ENCODE measurements at regions not wholly inside any gene's neighbourhood (a gene's known extent, or its start where the extent isn't known, plus 50 kb on each side); places are given as distances from the start of the nearest gene placed in this dataset.

DNA sequence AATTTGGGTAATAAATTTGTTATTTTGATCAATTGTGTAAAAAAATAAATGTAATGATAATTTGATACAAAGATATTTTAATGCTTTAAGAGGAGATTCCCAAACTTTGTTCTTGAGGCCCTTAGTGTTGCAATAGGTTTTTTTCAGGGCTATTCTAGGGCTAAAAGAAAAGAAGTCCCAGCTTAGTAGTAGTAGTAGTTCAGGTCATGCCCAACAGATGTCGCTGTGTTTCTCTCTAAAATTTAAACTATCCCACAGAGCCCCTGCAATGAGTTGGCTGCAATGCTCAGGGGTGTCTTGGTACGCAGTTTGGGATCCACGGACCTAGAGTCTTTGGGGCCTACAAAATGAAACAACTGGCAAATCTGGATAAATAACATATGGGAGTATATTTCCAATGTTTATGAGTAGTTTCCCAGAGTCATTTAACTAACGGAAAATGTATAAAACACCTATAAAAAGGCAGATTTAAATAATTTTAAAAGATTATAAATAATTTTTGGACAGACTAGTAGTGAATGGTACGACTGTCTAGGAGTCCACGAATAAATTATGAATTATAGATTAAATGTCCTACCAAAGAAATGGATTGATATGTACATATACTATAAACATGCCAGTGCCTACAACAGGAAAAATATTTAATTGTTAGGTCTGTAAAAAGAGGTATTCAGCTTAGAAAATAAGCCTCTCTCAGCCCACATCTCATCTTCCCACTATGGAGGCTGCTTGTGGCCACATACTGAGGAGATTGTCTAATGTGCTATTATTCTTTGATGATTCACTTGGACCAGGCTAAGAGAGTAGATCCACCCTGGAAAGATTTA lies 228.5 kb upstream of the PMFBP1 start:
- DNase-seq, result peak; percentile 31

DNA sequence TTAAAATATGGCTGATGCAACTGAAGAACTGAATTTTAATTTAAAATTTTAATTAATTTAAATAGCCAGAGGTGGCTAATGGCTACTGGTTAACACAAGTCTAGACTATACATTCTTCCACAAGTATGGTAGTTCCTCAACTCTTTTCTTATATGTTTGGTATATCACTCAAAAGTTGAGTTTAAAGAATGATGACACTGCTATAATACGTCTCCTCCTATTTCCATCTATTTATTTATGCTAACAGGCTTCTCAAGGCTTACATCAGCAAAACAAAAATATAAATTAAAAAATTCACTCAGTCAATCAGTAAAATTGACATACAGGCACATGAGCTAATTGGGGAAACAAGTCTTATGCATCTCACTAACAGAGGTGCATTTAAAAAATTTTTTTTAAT lies 227.9 kb upstream of the PMFBP1 start:
- no peak for DNase-seq

DNA sequence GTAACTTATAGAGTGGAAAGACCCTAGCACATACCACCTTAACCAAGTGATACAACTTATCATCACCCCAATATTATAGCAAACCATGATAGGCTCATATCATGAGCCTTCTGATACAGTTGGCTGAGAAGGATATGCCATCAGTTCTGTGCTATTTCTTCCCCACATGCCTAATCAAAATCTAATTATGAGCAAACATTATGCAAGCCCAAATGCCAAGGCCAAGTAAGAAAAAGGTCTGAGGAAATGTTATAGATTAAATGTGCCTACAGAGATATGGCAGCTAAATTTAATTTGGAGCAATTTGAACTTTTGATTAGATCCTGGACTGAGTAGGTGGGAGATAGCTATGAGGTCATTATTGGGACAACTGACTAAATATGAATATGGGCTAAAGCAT lies 225.9 kb upstream of the PMFBP1 start:
- DNase-seq, result no peak

DNA sequence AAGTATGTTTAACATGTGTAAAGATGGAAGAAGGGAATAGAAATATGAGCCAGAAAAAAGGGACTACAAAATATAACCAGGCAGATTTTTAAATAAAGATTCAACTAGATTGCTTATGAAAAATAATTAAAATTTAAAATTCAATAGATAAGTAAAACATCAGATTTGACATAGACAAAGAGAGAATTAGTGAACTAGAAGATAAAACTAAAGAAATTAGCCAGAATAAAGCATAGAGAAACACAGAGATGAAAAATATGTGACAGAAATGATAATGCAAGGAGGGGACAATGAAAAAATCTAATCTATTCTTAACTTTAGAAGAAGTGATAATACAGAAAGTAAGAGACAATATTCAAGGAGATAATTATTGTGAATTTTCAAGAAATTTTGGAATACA lies 222.6 kb upstream of the PMFBP1 start:
- DNase-seq, result no peak

DNA sequence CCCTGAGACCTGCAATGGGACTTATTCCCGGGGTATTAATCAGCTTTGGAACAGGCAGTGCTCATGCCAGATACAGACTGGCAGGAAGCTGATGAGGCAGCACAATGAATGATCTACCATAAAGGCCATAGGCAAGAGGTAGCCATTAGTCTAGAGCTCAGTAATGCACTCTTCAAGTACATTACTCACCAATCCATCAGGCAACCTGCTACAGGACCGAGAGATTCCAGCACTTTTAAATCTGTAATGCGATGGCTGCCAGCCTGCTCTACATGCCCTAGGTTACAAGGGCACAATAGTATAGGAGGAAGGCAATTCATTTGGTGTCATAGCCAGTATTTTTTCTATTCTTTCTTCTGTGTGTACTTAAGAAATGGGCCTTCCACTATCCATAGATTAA lies 217.8 kb upstream of the PMFBP1 start:
- no peak for DNase-seq

DNA sequence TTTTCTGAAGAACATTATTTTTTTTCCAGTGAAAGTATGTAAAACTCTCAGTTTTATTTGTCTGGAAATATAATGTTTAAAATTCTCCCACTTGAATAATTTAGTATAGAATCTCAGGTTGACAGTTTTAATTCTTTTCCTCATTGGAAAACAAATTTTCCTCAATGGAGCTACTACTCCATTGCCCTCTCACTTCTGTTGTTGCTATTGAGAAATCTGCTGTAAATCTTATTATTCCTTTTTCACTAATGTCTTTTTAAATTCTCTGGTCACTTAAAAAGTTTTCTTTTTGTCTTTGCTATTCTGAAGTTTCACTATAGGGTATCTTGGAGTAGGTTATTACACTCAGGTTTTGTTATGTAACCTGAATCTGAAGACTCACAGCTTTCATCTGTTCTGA lies 216.1 kb upstream of the PMFBP1 start:
- DNase-seq, result no peak

DNA sequence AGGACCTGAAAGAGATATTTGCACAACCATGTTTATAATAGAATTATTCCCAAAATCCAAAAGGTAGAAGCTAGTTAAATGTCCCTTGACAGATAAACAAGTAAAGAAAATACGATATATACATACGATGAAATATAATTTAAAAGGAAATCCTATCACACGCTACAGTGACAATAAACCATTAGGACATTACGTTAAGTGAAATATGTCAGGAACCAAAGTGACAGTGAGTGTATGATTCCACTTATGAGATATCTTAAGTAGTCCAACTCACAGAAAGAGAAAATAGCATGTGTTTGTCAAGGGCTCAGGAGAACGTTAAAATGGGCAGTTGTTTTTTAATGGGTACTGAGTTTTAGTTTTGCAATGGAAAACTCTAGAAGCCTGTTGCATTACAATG lies 212.7 kb upstream of the PMFBP1 start:
- no peak for DNase-seq

DNA sequence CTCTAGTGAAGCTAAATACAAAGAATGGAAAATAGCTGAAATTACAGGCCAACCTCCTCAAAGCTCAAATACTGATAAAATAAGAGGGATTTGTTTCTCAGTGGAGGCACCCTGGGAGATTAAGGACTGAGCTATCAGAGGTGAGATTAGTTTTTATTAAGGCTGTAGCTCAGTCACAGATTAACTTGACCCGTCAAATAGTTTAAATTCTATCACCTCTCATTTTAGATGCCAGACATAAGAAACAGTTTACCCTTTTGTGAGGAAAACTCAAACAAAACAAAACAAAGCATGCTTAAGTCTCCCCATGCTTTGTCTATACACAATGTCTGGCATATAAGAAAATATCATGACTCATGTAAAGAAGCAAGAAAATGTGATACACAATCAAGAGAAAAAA lies 208.3 kb upstream of the PMFBP1 start:
- no peak for DNase-seq

DNA sequence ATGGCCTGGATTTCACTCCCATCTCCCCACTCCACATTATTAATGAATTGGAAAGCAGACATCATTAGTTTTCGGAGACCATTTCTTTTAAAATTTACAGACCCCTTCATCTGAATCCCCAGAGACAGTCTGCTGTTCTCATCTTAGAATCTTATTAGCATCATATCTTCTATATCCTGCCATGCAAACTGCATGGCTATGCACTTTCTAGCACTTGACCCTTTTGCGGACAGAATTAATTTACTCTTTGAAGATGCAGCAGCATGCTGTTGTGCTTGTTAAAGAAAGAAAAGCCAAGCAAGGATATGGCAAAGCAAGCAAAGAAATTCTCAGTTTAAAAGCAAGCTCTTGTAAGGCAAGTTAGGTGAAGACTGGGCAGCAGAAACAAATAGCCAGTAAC lies 201.2 kb upstream of the PMFBP1 start:
- DNase-seq, result no peak

DNA sequence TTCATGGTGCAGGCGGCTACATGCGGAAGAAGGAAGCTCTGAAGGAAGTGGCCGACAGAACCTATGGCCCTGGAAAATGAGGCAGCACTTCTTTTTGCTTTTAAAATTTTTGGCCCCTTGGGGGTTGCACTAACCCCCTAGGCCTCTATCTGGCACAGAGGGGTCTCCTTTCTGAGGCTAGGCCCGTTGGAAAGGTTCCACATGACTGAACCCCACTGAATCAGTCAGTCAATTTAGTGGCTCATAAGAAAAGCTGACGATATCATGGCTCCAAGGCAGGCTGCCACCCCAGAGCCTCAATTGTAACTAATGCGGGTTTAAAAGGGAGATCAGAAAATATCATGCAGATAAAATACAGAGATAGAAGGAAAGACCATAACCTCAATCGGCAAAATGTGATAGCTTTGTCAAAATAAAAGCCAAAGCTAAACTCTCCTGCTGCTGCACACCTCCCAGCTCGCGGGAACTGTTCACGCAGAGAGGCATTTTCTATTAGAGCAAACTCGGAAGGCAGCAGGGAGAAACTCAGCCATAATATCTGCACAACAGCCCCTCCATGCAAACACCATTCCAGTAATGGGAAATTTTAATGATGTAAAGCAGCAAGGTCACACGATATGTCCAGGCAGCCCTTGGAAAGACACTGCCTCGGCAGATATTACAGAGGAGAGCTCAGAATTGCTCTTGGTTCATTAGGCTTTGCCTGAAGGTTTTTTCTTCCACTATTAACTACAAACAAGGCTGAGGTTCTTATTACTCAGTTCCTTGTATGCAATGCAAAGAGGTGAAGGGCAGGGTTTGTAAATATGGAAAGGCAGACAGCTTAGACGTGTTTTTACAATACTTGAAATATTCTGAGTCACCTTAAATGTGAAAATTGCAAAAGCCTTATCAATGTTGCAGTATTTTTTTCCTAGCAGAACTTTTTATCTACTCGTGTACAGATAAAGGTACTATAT lies 200.4 kb upstream of the PMFBP1 start:
- DNase-seq, result no peak

DNA sequence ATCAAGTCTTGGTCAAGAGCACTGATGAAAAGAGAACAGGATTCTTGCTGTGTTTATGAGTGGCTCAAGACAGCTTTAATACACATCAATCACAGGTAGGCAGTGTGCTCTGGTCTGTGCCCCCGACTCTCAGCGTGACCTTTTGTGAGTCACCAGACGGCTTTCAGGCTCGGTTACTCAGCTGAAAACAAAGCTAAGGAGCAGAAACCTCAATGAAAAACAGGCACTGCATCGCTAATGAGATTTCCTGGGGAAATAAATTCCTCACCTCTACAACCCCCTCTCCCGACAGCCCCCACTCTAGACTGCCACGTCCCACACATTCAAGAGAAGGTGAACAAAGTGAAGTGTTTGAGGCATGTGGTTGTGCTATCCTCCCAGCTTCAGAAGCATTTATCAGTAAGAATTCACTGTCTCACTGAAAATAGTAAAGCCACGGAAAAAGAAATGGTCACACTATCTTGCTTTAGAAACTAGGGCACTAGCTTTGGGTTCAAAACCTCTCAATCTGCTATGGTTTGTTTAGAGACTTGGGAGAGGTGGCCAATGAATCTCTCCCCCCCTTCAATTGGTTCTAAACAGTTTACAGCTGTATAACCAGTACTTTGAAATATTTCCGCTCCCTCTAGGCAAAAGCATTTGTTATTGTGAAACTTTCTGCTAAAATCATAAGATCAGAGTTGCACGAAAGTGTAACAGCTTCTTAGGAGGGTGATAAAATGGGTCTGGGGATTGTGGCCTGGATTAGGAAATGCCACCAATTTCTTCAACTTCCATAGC lies 199.5 kb upstream of the PMFBP1 start:
- DNase-seq, result no peak

DNA sequence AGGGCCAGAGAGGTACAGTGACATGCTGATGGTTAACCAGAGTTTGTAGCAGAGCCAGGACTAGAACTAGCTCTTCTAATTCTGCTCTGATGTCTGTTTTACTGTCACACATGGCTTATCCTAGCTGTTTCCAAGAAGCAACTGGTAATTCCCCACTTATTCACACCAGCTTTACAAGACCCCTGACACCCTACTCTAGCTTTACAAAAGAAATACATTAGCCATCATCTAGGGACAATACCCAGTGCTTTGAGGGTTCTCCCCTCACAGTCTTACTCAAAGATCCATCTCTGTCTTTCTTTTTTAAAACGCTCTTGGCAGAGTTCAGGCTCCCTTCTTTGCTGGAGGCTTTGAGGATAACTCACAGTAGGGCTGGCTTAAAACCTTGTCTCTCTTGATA lies 197.3 kb upstream of the PMFBP1 start:
- DNase-seq, result no peak

DNA sequence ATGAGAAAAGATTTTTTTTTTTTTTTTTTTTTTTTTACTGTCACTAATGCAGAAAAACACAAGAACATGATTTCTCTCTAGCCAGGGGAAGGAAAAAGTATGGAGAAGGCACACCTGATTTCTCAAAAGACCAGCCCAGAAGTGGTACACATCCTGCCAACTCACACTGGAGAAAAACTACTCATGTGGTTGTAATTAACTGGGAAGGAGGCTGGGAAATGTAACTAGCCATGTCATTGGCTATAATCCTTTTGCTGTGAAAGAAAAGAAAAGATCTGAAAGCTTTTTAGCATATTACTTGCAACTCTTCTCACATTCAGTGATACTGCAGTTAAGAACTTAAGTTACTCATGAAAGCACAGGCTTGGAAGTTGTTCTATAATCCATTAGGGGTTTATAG lies 195.9 kb upstream of the PMFBP1 start:
- no peak for DNase-seq

DNA sequence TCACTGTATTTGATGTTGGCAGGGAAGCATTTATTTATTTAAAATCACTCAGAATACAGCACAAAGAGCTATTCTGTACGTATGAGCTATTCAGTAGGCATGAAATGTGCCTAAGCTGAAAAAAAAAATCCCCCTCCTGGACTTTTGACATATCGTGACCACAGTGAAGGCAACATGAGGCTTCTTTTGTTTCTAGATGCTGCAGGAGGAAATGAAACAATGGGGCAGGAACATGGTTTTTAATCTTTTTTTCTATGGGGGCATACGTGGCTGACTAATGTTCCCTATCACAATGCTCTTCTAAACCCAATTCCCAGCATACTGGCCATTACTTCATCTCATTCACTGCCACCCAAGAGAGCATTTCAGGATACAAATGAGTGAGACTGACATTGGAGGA lies 191.0 kb upstream of the PMFBP1 start:
- DNase-seq, result no peak

DNA sequence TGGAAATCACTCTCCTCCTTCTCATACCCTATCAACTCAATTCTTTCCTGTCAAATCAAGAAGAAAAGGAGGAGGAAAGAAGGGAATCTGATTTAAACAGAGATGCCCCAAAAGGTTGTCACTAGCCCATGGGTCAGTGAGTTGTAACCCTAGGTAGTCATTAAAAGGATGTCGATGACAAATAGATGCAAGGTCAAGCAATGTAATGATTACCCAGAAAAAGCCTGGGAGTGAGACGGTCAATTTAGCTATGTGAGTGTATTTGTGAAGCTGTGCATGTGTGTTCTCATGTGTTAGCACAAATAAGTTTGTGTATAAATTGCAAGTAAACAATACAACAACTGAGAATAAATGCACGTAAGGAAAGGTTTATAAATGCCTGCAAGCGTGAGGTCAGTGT lies 190.5 kb upstream of the PMFBP1 start:
- DNase-seq, result no peak

DNA sequence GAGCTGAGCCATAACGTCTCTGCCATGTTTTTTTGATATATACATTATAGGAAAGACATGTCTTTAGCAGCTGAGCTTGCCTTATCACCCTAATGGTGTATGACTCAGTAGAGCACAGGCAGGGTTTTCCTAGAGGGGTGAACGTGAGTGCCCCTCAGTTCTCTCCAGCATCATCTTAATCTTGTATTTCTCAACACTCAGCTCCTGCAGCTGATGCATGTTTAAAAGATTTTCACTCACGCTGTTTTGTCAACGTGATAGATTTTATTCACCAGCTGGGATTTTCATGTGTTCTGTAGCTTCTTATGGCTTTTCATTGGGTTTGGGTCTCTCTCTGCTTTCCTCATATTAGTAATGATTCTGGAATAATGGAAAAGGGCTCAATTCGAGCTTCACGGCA lies 186.0 kb upstream of the PMFBP1 start:
- DNase-seq, result no peak

DNA sequence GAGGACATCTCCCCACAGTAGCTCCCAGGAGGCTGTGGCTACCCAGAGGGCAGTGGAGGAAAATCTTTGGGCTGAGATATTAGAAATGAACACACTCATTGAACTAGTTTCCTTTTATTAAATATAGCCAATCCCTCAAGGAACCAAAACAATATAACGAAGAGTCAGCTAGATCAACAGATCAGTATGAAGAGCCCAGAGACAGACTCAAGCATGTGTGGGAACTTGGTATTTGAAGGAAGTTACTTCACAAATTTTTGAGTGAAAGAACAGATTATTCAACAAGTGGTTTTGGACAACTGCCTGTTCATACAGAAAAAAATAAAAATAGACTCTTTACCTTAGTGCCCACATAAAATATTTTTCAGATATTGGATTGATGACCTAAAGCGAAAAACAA lies 183.6 kb upstream of the PMFBP1 start:
- DNase-seq, result no peak

DNA sequence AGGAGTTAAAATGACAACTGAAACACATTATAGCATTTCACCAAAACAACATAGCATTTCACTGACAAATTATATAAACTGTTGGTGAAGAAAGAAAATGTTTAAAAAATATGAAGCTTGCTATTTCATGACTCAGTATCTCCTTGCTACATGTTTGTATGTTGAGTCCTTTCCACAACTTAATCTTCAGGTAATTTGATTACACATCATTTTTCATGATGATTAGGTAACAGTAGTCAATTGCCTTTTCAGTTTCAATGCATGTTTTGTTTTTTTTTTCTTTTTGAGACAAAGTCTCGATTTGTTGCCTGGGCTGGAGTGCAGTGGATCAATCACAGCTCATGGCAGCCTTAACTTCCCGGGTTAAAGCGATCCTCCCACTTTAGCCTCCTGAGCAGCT lies 177.8 kb upstream of the PMFBP1 start:
- no peak for DNase-seq

DNA sequence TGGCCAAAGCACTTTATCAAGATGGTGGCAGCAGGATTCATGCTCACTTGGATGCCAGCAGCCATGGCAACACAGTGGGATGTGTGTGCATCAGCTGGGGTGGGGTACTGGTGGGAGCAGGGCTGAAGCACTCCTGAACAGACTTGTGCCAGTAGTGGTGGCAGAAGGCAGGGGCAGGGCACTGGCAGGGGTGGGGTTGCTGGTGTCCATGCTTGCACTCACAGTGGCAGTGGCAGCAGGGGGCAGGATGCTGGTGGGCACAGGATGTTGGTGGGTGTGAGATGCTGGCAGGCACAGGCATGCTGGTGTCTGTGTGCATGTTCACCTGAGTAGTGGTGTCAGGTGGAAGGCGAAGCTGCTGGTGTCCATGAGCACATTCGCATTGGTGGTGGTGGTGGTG lies 161.0 kb upstream of the PMFBP1 start:
- DNase-seq, result no peak

DNA sequence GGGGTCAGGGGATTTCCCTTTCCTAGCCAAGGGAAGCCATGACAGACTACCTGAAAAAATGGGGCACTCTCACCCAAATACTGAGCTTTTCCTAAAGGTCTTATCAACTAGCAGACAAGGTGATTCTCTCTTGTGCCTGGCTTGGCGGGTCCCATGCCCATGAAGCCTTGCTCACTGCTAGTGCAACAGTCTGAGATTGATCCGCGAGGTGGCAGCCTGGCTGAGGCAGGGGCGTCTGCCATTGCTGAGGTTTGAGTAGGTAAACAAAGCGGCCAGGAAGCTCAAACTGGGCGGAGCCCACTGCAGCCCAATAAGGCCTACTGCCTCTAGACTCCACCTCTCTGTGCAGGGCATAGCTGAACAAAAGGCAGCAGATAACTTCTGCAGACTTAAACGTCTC lies 152.6 kb upstream of the PMFBP1 start:
- DNase-seq, result no peak

DNA sequence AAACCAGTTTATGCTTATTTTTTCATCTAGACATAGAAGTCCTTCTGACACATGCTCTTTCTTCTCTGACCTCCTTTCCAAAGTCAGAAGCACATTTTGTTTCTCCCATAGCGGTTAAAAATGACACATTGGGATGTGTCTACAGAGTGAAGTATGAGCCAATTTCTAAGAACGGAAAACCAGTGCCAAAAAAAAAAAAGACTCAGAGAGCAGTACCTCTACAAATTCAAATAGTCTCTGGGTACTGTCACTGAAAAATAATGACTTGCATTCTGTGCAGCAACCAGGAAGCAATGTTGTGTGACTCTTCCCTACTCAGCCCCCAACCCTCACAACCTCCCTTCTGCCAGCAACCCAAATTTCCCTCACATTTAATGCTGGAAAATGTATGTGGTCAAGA lies 145.5 kb upstream of the PMFBP1 start:
- DNase-seq, result no peak

DNA sequence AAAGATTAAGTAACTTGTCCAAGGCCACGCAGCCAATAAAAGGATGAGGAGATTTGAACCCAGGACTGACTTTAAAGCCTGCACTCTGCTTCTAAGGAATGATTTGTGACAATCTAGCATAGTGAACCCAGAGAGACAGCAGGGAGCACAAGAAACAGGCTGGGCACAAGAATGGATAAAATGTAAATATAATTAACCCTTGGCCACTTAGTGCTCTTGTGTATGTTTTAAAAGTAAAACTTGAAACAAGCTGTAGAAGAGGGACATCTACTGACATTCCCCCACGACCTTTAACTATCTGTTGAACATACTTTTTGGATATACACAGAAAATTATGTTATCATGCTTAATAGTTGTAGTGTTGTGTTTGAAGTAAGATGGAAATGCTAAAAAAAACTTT lies 141.9 kb upstream of the PMFBP1 start:
- DNase-seq, result no peak

DNA sequence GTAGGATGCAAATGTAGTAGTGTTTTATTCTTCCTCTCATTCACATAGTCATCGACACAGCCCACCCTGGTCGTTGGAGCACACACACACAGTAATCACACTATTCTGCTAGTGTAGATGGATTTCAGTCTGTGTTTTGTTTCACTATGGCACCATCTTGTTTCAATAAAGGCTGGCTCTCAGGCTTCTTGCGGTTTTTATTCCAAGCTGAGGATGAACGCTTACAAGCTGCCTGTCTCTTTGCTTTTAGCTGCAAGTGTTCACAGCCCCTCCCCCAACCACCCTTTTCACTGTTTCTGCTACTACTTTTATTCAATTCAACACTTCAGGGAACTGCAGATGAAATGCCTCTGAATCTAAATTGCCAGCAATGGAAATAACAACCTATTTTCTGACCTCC lies 140.9 kb upstream of the PMFBP1 start:
- DNase-seq, result no peak

DNA sequence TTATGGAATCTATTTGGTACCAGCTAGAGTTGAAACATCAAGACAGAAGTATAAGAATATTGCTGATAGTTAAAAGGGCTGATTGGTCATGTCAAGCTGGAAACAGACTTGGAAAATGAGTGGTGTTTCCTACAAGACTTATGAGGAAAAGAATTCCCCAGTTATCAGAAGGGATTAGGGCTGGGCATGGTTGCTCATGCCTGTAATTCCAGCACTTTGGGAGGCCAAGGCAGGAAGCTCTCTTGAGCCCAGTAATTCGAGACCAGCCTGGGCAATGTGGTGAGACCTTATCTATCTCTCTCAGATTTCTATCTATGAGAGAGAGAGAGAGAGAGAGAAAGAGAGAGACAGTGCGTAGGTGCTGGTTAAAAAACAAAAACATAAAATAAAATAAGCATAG lies 139.5 kb upstream of the PMFBP1 start:
- no peak for DNase-seq

Measured in NCI-H1092 (cell line).